Bronchial epithelial cell (primary cell): ENCODE measurements at regions not wholly inside any gene's neighbourhood (a gene's known extent, or its start where the extent isn't known, plus 50 kb on each side); places are given as distances from the start of the nearest gene placed in this dataset.

Experiments used
- DNase-seq: peaks from one replicate; pipeline ENCODE4 v3.0.0-alpha.2; 2010; ENCODE audit warnings: low read depth
- FAIRE-seq: peaks from 2 replicates; lab custom pipeline; 2011; peaks lifted over from hg19 to GRCh38; lab: Jason Lieb, UNC
- H3K27me3 ChIP-seq: 2 replicates; pipeline ENCODE4 v1.5.1; 2011; ENCODE audit warnings: low read length; ENCODE audit not compliant: control insufficient read depth, insufficient read depth
- H3K36me3 ChIP-seq: 2 replicates; pipeline ENCODE4 v1.5.1; 2011; ENCODE audit warnings: low read length; ENCODE audit not compliant: control insufficient read depth, insufficient read depth
- H3K4me3 ChIP-seq: 2 replicates; pipeline ENCODE4 v1.5.1; 2011; ENCODE audit warnings: mild to moderate bottlenecking, low read depth, low read length, control low read depth
- CTCF ChIP-seq: IDR thresholded peaks from 2 replicates; pipeline ENCODE4 v1.5.1; 2011; ENCODE audit warnings: mild to moderate bottlenecking, moderate library complexity, low read length, control low read depth, inconsistent platforms; ENCODE audit not compliant: insufficient read depth, severe bottlenecking

- TF ChIP-seq CTCF: no peak
- no peak overlapping the region for H3K4me3 ChIP-seq
- DNase-seq: no peak
- H3K36me3 ChIP-seq: no peaks in the 10 kb centered on the region
- FAIRE-seq: no peak
- H3K27me3 ChIP-seq: no peaks in the 10 kb centered on the region
Measured at GRCh38 chr18:43934322-43934721, 657.0 kb upstream of the SYT4 start.

- peak; percentile 46 for DNase-seq
- Histone ChIP-seq H3K27me3 (no peaks in the 10 kb centered on the region), H3K36me3 (no peaks in the 10 kb centered on the region), H3K4me3 (no peak overlapping the region)
- no peak for TF ChIP-seq CTCF
- FAIRE-seq: no peak
Measured at GRCh38 chr18:43934781-43935471, 657.6 kb upstream of the SYT4 start.

GRCh38 chr18:43936176-43936575 lies 658.9 kb upstream of the SYT4 start:
- no peak for TF ChIP-seq CTCF
- H3K4me3 ChIP-seq: no peak overlapping the region
- H3K36me3 ChIP-seq: no peaks in the 10 kb centered on the region
- H3K27me3 ChIP-seq: no peaks in the 10 kb centered on the region
- no peak for FAIRE-seq
- no peak for DNase-seq

GRCh38 chr18:43949291-43949690 lies 672.0 kb upstream of the SYT4 start:
- Histone ChIP-seq H3K27me3 (no peaks in the 10 kb centered on the region), H3K36me3 (no peaks in the 10 kb centered on the region), H3K4me3 (no peak overlapping the region)
- TF ChIP-seq CTCF: no peak
- no peak for DNase-seq
- no peak for FAIRE-seq

- FAIRE-seq (no peak), DNase-seq (no peak)
- H3K27me3 ChIP-seq: no peaks in the 10 kb centered on the region
- no peaks in the 10 kb centered on the region for H3K36me3 ChIP-seq
- no peak for TF ChIP-seq CTCF
- no peak overlapping the region for H3K4me3 ChIP-seq
Measured at GRCh38 chr18:43950062-43950461, 672.8 kb upstream of the SYT4 start.

GRCh38 chr18:43952398-43952797 lies 675.1 kb upstream of the SYT4 start:
- no peaks in the 10 kb centered on the region for H3K36me3 ChIP-seq
- no peak for TF ChIP-seq CTCF
- H3K4me3 ChIP-seq: no peak overlapping the region
- no peaks in the 10 kb centered on the region for H3K27me3 ChIP-seq
- no peak for DNase-seq
- FAIRE-seq: no peak
